ENCODE measurements at regions not wholly inside any gene's neighbourhood (a gene's known extent, or its start where the extent isn't known, plus 50 kb on each side); places are given as distances from the start of the nearest gene placed in this dataset.

GRCh38 chr2:74742471-74742870 is 88.4 kb downstream of the SEMA4F start:
- no peaks in the 10 kb centered on the region for H3F3A ChIP-seq (ENCODE audit: insufficient read depth, low read length, poor library complexity, severe bottlenecking)
- no peaks in the 10 kb centered on the region for H3K9me3 ChIP-seq (ENCODE audit: low read length)
- no peak overlapping the region for H3K4me3 ChIP-seq (ENCODE audit: low read length)
- H4K20me1 ChIP-seq (ENCODE audit: insufficient read depth): no peaks in the 10 kb centered on the region
- H3K36me3 ChIP-seq (ENCODE audit: insufficient read depth, low read length): no peaks in the 10 kb centered on the region
- no peak overlapping the region for H3K4me2 ChIP-seq (ENCODE audit: low read length)
- TF ChIP-seq REST (IDR thresholded peaks at IDR 0.05; ENCODE audit: borderline replicate concordance): no peak
- no peak for TF ChIP-seq EZH2 (IDR thresholded peaks at IDR 0.05; ENCODE audit: borderline replicate concordance, insufficient read depth, low read length, poor library complexity, severe bottlenecking)
- no peak for TF ChIP-seq RAD21 (conservative IDR thresholded peaks at IDR 0.05)
- TF ChIP-seq CTCF (IDR thresholded peaks at IDR 0.05; ENCODE audit: poor library complexity, severe bottlenecking): no peak
- TF ChIP-seq EP300 (conservative IDR thresholded peaks at IDR 0.05; ENCODE audit: poor library complexity, severe bottlenecking): no peak
- no peak for TF ChIP-seq POLR2AphosphoS5 (IDR thresholded peaks at IDR 0.05)
- TF ChIP-seq MXI1 (conservative IDR thresholded peaks at IDR 0.05; ENCODE audit: poor library complexity, severe bottlenecking): no peak
- no peak for TF ChIP-seq SMC3 (conservative IDR thresholded peaks at IDR 0.05; ENCODE audit: poor library complexity)
- TF ChIP-seq TAF1 (IDR thresholded peaks at IDR 0.05; ENCODE audit: low read depth): no peak
- no peaks in the 10 kb centered on the region for H3K79me2 ChIP-seq (replicated peaks; ENCODE audit: insufficient read depth, low read length)
- H2AFZ ChIP-seq (ENCODE audit: low read depth, low read length): no peak overlapping the region
- no peak overlapping the region for H3K27ac ChIP-seq (ENCODE audit: low read length)
- H3K27me3 ChIP-seq (ENCODE audit: insufficient read depth, low read depth, low read length): no peaks in the 10 kb centered on the region
- H3K9ac ChIP-seq (ENCODE audit: low read length): no peak overlapping the region
- no peaks in the 10 kb centered on the region for H3K9me2 ChIP-seq (ENCODE audit: insufficient read depth, low read length)

- H3F3A ChIP-seq (ENCODE audit: insufficient read depth, low read length, poor library complexity, severe bottlenecking): no peaks in the 10 kb centered on the region
- no peaks in the 10 kb centered on the region for H3K36me3 ChIP-seq (ENCODE audit: insufficient read depth, low read length)
- H3K4me3 ChIP-seq (ENCODE audit: low read length): no peak overlapping the region
- no peaks in the 10 kb centered on the region for H3K27me3 ChIP-seq (ENCODE audit: insufficient read depth, low read depth, low read length)
- H2AFZ ChIP-seq (ENCODE audit: low read depth, low read length): no peak overlapping the region
- no peaks in the 10 kb centered on the region for H3K79me2 ChIP-seq (replicated peaks; ENCODE audit: insufficient read depth, low read length)
- no peak overlapping the region for H3K4me2 ChIP-seq (ENCODE audit: low read length)
- no peaks in the 10 kb centered on the region for H3K9me3 ChIP-seq (ENCODE audit: low read length)
- no peak overlapping the region for H3K27ac ChIP-seq (ENCODE audit: low read length)
- TF ChIP-seq RAD21 (conservative IDR thresholded peaks at IDR 0.05) (no peak), EZH2 (IDR thresholded peaks at IDR 0.05; ENCODE audit: borderline replicate concordance, insufficient read depth, low read length, poor library complexity, severe bottlenecking) (no peak), TAF1 (IDR thresholded peaks at IDR 0.05; ENCODE audit: low read depth) (no peak), MXI1 (conservative IDR thresholded peaks at IDR 0.05; ENCODE audit: poor library complexity, severe bottlenecking) (no peak), EP300 (conservative IDR thresholded peaks at IDR 0.05; ENCODE audit: poor library complexity, severe bottlenecking) (no peak), CTCF (IDR thresholded peaks at IDR 0.05; ENCODE audit: poor library complexity, severe bottlenecking) (no peak), POLR2AphosphoS5 (IDR thresholded peaks at IDR 0.05) (no peak), REST (IDR thresholded peaks at IDR 0.05; ENCODE audit: borderline replicate concordance) (no peak), SMC3 (conservative IDR thresholded peaks at IDR 0.05; ENCODE audit: poor library complexity) (no peak)
- H3K9me2 ChIP-seq (ENCODE audit: insufficient read depth, low read length): no peaks in the 10 kb centered on the region
- no peak overlapping the region for H3K9ac ChIP-seq (ENCODE audit: low read length)
- H4K20me1 ChIP-seq (ENCODE audit: insufficient read depth): no peaks in the 10 kb centered on the region
Observed at GRCh38 chr2:74743039-74743438, 89.0 kb downstream of the SEMA4F start.
